Kidney tubule cell (primary cell): ENCODE measurements at regions not wholly inside any gene's neighbourhood (a gene's known extent, or its start where the extent isn't known, plus 50 kb on each side); places are given as distances from the start of the nearest gene placed in this dataset.
"Not testable (repeated sequence)": the region's sequence is repeated elsewhere in the genome, so short reads cannot be mapped to it uniquely, and the experiment has no call there.

ENCODE experiments used
- DNase-seq: peaks from one replicate; pipeline ENCODE4 v3.0.0-alpha.2; 2018; ENCODE audit warnings: low spot score

- peak; percentile 6 for DNase-seq
Observed at GRCh38 chr18:41899535-41899934, 55.5 kb upstream of the PIK3C3 start.

GRCh38 chr18:41893432-41893831, 61.6 kb upstream of the PIK3C3 start:
- DNase-seq = peak; percentile 17

DNA sequence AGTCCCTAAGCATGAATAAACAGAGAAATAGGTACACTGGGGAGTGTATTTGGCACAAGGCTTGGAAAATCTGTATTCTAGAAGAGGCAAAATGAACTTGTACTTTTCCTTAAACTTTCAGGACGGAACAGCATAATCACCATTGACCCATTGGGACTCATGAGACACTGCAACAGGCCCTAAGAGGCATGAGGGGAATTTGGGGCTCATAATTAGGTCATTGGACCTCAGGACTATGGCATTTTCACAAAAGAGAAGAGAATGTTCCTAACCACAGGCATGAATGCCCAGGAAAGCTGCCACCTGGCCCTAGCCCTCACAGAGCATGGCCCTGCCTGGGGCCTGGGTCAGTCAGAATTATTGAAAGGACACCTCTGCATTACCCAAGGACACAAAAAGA, 67.9 kb upstream of the PIK3C3 start:
- DNase-seq = no peak

- DNase-seq = no peak
Observed at GRCh38 chr18:41886126-41886807, 68.8 kb upstream of the PIK3C3 start.

DNA sequence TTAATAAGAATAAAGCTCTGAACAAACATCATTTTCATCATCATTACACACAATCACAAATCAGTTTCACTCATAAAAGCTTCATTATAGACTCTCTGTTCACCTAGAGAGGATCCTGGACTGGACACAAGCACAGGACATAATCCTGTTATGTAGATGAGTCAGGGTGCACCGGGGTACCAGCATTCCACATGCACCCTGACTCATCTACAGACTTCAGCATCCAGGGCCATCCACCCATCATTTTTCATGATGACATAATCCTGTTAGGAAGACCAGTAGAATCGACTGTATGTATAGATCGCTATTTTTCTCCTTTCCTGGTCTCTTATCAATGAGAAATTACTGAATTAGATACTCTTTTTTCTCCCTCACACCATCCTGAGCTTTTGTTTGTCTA, 73.7 kb upstream of the PIK3C3 start:
- DNase-seq = peak; percentile 73

GRCh38 chr18:41879256-41879655, 75.8 kb upstream of the PIK3C3 start:
- DNase-seq = no peak

GRCh38 chr18:41875094-41875780, 79.8 kb upstream of the PIK3C3 start:
- DNase-seq = peak; percentile 54

- DNase-seq = no peak
Observed at GRCh38 chr18:41873730-41874129, 81.3 kb upstream of the PIK3C3 start.

- DNase-seq = no peak
Observed at GRCh38 chr18:41872206-41872605, 82.8 kb upstream of the PIK3C3 start.

GRCh38 chr18:41871229-41872000, 83.6 kb upstream of the PIK3C3 start:
- DNase-seq = no peak

GRCh38 chr18:41870817-41871216, 84.2 kb upstream of the PIK3C3 start:
- DNase-seq = peak; percentile 8

GRCh38 chr18:41870191-41870590, 84.8 kb upstream of the PIK3C3 start:
- DNase-seq = no peak

GRCh38 chr18:41865796-41866195, 89.2 kb upstream of the PIK3C3 start:
- DNase-seq = not testable (repeated sequence)

DNA sequence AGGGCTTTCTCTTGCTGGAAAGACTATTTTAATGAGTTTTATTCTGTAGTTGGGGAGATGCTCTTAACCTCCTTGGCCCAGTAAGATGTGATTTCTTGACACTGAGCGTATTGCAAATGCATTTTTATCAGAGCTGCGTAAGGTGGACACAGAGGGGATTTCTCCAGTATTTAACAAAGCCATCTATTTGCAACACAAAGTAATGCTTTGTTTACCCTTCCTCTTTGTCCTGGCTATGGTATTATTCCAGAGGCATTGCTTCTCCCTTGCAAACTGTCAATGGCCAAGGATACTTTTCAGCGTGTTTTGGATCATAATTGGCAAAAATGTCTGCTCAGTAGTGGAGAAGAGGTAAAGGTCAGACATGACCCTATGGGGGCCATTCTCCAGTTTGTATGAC, 90.8 kb upstream of the PIK3C3 start:
- DNase-seq = no peak

- DNase-seq = no peak
Observed at GRCh38 chr18:41862921-41863320, 92.1 kb upstream of the PIK3C3 start.

DNA sequence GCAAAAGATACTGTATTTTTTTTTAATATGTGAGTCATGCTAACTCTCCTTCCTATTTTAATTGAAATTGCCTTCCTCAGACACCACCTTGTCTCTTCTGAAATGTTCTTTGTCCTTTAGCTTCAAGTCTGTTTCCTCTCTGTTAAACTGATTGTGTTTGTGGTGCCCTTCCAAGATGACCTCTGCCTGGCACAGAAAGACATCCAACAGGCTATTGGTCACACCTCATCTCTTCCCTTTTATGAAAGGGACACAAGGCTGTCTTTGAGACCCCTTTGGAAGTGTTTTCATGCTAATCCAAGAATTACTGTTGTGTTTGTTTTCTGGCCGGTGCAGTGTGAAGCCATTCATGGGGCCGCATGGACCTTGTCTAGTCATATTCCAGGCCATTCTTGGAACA, 94.0 kb upstream of the PIK3C3 start:
- no peak for DNase-seq

- DNase-seq = no peak
Observed at GRCh38 chr18:41858761-41859555, 96.1 kb upstream of the PIK3C3 start.

DNA sequence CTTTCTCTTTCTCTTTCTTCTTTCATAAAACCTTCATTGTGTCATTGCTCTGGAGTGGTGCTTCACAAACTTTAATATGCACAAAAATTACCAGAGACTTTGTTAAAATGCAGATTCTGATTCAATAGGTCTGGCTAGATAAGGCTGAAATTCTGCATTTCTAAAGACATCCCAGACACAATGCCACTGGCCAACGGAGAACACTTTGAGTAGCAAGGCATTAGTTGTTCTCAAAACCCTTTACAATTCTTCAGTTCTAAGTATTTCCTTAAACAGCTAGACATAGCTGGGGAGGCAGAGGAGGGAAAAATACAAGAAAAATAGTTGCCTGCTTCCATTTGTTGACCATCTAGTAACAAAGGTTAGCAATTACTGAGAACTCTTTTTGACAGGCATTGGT, 101.8 kb upstream of the PIK3C3 start:
- no peak for DNase-seq

- DNase-seq = no peak
Observed at GRCh38 chr18:41850781-41851180, 104.3 kb upstream of the PIK3C3 start.

- DNase-seq = no peak
Observed at GRCh38 chr18:41849632-41850031, 105.4 kb upstream of the PIK3C3 start.

DNA sequence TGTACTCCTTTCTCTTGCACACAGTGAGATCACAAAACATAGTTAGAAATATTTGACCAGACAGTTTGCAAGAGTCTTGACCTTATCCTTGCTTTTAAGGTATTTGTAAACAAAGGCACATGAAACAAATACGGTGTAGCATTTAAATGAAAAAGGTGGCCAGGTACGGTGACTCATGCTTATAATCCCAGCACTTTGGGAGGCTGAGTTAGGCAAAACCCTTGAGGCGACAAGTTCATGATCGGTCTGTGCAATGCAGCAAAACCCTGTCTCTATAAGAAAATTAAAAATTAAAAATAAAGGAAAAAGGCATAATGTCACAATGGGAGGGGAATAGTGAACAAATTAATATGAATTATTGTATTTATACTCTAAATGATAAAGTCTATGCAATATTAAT, 109.5 kb upstream of the PIK3C3 start:
- no peak for DNase-seq

GRCh38 chr18:41842886-41843285, 112.1 kb upstream of the PIK3C3 start:
- peak; percentile 5 for DNase-seq
